NCI-H2107 treated with DMSO at 0.1 percent for 48 hours (cell line): ENCODE measurements at regions not wholly inside any gene's neighbourhood (a gene's known extent, or its start where the extent isn't known, plus 50 kb on each side); places are given as distances from the start of the nearest gene placed in this dataset.

Experiments
- DNase-seq: peaks from one replicate; lab custom pipeline; 2025; ENCODE audit not compliant: unreplicated experiment; lab: John Stamatoyannopoulos, UW

- no peak for DNase-seq
Observed at GRCh38 chr11:70519117-70519516, 120.8 kb downstream of the CTTN start.

- DNase-seq, result peak; percentile 42
Observed at GRCh38 chr11:70521475-70522308, 123.4 kb downstream of the CTTN start.

GRCh38 chr11:70522309-70522592 lies 123.9 kb downstream of the CTTN start:
- DNase-seq, result peak; percentile 25

DNA sequence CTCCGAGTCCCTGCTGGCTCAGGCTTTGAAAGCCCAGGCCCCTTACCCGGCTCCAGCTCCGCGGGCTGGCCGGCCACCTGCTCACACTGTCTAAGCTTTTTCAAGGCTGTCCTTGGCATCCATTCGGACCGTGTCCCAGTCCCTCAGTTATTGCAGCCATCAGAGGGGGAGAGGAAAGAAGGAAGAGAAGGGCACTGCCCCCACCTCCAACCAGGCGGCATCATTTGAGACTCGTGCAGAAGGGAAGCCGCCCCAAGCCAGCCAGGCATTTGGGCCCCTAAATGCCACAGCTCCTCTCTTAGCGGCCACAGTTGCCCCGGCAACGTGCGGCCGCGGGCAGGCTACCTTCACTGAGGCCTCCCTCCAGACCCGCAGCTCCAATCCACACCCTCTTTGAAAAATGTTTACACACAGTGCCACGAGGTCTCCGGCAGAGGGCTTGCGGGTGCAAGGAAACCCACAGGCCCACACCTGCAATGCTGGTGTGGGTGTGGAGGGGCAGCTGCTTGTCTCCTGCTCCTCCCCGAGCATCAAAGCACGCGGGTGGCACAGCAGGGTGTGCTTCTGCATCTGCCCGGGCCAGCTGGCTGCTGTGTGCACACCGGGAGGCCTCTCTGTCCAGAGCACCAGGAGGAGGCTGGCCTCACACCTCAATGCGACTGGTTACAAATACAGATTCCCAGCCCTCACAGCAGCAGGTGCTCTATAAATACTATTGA lies 124.4 kb downstream of the CTTN start:
- DNase-seq, result peak; percentile 87

DNA sequence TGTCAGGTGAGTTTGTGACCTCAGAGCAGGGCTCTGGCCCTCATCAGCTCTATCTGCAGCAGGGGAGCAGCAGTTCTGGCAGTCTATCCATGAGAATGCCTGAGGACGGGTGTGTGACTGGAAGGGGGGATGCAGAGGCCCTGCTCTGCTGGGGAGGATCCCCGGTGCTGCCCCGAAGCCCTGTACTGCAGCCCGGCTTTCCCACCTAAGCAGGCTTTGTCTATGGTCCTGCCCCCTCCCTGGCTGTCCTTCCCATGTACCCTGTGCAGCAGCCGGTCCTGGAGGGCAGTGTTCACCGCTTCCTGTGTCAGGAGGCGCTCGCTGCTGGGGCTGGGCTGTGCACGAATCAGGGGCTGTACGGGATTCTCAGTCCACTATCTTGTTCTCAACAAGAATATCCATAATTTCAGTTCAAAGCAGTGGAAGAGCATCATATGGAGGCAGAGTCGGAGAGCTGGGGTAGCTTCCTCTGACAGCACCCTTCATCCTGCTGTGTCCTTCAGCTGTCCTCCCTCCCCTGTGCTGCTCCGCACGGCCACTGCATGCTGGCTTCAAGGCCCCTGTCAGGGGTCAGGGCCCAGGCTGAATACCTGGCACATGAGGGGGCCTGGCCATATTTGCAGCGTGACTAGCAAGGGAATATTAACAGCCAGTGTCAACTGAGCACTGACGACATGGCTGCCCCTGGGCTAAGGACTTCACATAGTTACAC lies 125.2 kb downstream of the CTTN start:
- no peak for DNase-seq

DNA sequence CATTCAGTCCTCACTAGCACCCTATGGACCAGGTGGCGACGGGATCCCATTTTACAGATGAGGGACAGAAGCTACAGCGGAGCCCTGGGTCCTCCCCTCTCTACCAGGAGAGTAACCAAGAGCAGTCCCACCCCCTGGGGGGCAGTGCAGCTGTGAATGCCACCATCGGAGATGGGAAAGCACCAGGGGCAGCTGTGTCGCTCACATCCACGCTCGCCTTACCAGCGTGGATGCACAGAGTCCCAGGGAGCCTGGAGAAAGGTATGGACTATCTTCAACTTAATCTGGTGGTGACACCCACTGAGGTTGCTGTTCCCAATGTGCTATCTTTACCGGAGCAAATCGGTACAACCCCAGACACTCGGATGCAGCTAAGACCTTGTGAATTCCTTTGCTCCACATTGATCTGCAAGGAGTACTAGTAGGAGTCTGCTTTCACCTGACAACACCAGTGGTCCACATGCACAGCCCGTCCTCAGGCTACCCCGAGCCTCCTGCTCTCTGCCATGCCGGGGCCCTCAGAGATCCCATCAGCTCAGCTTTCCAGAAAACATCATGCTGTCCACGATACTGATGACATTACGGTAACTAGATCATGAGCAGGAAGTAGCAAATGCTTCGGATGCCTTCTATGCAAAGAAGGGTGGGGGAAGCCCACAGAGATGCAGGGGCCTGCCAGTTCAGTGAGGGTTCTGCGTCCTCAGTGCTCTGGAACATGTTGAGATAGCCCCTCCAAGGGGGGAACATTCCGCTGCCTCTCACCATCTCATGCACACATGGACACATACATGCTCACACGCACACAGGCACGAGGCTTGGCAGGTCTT lies 126.0 kb downstream of the CTTN start:
- DNase-seq, result no peak

GRCh38 chr11:70525006-70525405 lies 126.7 kb downstream of the CTTN start:
- peak; percentile 46 for DNase-seq

- DNase-seq, result no peak
Observed at GRCh38 chr11:70525466-70525865, 127.1 kb downstream of the CTTN start.

- DNase-seq, result no peak
Observed at GRCh38 chr11:70526116-70527045, 128.1 kb downstream of the CTTN start.

DNA sequence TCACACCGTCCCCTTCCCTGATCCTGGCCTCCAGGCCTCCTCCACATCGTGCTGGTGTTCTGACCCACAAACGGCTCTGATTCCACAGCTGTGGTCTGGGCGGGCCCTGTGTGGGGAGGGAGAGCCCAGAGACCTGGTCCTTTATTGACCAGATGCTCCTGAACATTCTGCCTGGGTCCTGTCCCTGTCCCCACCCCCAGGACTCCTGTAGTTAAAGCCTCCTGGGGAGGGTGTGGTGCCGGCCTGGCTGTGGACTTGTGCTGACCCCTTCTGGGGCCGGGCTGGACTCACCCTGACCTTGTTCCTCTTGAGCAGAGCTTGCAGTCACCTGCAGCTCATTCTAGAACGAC lies 128.7 kb downstream of the CTTN start:
- no peak for DNase-seq

- DNase-seq, result no peak
Observed at GRCh38 chr11:70527429-70528045, 129.2 kb downstream of the CTTN start.

DNA sequence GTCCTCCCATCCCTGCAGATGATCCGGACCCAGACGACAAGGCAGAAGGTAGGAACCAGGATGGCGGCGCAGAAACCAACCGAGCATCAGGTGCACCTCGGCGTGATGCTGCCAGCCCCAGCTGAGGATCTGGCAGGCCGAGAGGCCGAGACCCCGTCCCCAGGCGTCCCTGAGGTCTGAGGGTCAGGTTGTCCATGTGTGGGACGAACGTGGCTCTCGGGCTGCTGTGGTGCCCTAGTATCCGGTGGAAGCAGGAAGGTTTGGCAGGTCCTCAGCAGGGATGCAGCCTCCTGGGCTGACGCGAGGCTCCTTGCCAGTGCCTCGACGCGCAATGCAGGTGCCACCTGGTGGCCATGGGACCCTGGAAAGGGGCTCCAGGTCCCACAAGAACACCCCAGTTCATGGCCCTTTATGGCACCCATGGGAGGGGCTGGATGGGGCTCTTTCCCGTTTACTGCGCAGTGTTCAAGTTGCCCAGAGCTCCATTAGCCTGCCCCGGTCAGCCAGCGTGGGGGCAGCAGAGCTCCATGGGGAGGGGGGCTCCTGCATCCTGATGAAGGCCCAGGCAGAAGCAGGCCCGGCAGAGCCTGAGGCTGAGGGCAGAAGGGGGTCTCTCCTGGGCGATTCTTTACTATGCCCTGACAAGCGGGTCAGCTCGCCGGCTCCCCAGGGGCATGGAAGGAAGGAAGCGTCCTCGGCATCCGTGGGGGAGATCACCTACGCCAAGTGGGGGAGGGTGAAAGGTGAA lies 129.9 kb downstream of the CTTN start:
- DNase-seq, result no peak

DNA sequence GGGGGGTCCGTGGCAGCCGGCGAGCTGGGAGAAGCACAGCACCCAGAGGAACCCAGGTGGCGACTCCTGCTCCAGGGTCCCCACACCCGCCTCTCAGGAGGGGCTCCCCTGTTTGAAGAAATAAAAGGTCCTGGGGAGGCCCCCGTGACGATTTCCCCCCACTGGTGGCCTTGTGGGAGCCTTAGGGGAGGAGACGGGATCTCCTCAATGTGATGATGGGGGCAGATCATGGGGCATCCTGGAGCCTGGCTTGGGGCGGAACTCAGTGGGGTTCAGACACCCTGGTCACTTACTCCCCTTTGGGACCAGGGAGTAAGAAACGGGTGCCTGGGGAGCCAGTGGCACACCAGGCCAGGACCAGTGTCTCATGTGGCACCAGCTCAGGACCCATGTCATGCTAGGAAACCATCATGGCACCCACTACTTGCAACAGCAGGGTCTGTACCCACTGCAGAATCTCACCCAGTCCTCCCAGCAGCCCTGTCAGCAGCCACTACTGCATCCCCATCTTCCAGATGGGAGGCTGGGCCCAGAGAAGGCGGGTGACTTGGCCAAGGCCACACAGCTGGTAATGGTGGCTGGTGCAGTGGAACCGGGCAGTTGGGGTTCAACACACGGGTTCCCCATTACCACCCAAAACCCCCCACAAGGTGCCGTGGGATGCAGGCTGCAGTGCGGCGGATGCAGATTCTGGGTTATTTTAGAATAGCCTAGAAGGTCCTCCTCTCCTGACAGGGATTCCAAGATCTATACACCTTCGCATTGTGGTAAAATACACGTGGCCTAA lies 130.7 kb downstream of the CTTN start:
- DNase-seq, result no peak

DNA sequence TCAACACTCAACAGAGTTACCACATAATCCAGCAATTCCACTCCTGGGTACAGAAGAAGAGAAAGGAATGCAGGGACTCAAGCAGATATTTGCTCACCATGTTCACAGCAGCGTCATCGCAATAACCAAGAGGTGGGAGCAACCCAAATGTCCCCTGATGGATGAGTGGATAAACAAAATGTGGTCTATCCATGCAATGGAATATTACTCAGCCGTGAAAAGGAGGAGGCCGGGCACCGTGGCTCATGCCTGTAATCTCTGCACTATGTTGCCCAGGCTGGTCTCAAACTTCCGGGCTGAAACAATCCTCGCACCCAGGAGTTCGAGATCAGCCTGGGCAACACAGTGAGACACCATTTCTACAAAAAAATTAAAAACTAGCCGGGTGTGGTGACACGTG lies 131.7 kb downstream of the CTTN start:
- DNase-seq, result no peak

DNA sequence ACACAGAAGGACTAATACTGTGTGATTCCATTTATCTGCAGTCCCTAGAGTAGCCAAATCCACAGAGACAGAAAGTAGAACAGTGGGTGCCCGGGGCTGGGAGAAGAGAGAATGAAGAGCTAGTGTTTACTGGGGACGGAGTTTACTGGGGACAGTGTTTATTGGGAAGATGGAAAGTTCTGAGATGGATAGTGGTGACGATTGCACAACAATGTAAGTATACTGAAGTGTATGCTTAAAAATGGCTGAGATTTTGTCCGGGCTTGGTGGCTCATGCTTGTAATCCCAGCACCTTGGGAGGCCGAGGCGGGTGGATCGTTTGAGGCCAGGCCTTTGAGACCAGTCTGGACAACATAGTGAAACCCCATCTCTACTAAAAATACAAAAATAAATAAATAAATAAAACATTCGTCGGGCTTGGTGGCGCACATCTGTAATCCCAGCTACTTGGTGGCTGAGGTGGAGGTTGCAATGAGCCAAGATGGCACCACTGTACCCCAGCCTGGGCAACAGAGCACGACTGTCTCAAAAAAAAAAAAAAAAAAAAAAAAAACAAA lies 132.4 kb downstream of the CTTN start:
- no peak for DNase-seq

DNA sequence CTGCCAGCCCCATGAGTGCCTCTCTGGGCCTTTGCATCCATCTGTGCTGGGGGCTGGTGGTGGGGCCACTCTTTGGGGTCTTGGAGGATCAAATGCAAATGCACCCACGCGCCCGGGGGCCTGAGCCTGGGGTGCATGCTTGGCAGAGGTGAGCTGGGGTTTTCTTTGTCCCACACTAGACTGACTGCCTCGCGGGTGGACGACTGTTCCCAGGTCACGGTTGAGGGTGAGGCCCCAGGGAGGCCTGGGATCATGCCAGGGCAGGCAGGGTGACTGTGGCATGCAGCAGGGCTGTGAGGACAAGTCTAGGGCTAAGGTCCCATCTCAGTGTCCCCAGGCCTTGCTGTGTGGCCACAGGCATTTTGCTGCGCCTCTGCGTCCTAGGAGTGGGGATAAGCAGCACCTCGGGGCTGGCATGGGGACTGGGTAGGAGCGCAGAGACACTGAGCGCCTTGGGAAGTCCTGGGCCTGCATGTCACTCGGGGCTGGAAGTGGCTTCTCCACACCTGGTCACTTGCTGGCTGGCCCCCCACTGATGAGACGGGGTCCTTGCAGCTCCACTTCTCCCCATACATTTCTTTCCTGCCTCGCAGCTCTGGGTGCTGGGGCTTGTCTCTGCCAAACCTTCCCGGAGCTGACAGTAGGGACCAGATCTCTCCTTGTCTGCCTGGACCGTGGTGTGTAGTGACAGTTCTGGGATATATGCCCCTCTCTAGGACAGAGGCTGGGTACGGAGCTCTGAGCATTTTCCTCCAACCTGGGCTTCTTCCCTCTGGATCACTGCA lies 133.1 kb downstream of the CTTN start:
- no peak for DNase-seq

GRCh38 chr11:70532066-70532440 lies 133.7 kb downstream of the CTTN start:
- no peak for DNase-seq
